GM10266 (cell line): ENCODE measurements at regions not wholly inside any gene's neighbourhood (a gene's known extent, or its start where the extent isn't known, plus 50 kb on each side); places are given as distances from the start of the nearest gene placed in this dataset.

Experiments used
- DNase-seq: peaks from one replicate; pipeline ENCODE4 v3.0.0; 2012; ENCODE audit errors: extremely low spot score
- TF ChIP-seq, protein P1 (sequence below): IDR thresholded peaks from 2 replicates; pipeline ENCODE4 v1.5.1; 2012; ENCODE audit warnings: mild to moderate bottlenecking, low read depth; ENCODE audit not compliant: control insufficient read depth, insufficient read depth; ENCODE audit errors: missing control alignments

DNA sequence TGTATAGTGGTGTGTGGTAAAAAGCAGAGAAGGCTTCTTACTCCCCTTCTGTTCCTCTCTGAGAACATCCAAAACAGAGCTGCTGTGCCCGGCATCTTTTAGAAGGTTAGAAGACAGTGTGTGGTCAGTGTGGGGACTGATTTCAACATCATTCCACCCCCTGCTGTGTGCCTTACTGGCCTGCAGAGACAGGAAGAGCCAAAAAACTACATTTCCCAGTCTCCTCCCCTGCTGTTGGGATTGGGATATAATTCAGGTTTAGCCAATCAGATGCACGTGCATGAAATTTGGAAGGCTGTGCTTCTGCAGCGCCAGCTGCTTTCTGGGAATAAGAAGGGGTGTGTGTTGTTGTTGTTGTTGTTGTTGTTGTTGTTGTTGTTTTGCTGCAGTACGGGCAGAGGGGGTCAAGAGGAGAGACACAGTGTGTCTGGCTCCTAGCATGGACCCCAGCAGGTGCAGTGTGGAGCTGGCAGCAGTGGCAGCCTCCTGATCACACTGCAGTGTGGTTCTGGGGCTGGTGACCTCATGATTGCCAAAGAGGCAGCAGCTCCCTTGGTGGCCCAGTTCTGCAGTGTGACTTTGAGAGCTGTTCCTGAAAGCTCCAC lies 74.7 kb downstream of the MRPL14 start:
- DNase-seq: no peak
- TF ChIP-seq, protein P1, sequence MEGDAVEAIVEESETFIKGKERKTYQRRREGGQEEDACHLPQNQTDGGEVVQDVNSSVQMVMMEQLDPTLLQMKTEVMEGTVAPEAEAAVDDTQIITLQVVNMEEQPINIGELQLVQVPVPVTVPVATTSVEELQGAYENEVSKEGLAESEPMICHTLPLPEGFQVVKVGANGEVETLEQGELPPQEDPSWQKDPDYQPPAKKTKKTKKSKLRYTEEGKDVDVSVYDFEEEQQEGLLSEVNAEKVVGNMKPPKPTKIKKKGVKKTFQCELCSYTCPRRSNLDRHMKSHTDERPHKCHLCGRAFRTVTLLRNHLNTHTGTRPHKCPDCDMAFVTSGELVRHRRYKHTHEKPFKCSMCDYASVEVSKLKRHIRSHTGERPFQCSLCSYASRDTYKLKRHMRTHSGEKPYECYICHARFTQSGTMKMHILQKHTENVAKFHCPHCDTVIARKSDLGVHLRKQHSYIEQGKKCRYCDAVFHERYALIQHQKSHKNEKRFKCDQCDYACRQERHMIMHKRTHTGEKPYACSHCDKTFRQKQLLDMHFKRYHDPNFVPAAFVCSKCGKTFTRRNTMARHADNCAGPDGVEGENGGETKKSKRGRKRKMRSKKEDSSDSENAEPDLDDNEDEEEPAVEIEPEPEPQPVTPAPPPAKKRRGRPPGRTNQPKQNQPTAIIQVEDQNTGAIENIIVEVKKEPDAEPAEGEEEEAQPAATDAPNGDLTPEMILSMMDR: no peak

DNA sequence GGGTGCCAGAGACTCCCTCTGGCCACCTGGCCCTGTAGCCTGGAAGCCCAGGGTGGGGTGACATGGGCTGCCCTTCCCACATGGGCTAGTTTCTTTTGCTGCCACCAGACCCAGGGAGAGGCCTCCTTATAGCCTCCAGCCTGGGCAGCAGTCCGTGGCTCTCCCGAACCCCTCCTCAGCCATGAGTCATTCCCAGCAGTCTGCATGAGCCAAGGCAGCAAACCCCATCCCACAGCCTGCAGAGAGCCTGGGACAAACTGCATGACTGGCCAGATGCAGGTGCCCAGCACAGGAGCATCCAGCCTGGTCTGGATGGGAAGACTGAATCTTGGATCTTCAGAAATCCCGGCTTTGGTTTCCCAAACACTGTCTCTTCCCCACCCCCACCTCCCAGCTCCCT lies 75.7 kb downstream of the MRPL14 start:
- no peak for DNase-seq
- TF ChIP-seq, protein P1: no peak

DNA sequence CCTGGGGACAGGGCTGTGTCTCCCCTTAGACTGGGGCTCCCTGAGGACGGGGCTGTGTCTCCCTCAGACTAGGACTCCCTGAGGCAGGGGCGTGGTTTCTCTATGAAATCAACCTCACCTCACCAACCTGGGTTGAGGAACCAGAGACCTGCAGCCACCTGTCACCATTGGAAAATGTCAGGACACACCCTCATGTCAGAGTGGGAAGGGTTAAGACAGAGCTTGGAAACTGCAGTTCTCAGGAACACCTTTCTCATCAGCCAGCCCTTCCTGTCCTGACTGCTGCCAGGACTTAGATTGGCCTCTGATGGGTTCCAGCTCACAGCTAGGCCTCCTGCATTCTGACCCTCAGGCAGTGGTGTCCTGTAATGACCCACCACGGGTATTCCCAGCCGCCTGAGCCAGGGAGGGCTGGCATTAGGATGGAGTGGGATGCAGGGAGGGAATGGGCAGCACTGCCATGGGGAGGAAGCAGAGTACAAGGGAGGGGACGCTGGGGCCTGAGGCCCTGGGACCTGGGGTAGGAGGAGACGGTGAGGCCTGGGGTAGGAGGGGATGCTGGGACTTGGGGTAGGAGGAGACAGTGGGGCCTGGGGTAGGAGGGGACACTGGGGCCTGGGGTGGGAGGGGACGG lies 76.3 kb downstream of the MRPL14 start:
- TF ChIP-seq, protein P1: no peak
- no peak for DNase-seq

DNA sequence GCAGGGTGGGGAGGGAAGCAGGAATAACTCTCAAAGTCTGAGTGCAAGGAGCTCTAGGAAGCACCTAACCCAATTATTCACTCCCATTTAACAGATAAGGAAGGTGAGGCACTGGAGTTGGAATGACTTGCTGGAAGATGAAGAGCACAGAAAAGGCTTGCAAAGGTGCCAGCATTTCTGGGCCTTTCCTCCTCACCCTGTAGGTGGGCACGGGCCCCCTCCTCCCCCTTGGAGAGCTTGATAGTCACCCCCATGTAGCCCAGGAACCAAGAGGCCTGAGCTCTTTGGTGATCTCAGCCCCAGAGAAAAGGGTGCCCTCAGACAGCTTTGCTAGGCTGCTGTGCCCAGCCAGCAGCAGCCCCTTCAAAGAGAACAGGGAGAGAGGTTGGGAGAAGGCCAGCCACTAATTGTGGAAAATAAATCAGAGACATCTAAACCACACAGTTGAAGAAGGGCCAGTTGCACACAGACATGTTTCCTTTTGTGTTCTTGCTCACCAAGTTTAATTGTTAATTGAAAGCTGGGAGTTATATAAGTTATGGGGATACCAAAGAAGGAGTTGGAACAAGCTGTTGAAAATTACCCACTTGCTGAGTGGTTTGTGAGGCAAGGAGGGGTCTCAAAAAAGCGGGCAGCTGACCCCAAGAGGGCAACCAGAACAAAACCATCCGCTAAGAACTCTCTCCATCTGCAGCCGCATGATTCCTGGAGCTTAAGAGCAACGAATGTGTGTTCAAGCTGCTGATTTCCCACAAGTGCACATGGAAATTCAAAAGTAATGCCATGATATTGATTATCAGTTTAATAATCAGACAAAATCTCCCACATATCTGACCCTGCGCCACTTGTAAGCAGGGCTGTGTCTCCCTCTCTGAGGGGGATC lies 77.0 kb downstream of the MRPL14 start:
- DNase-seq: no peak
- TF ChIP-seq, protein P1: no peak

DNA sequence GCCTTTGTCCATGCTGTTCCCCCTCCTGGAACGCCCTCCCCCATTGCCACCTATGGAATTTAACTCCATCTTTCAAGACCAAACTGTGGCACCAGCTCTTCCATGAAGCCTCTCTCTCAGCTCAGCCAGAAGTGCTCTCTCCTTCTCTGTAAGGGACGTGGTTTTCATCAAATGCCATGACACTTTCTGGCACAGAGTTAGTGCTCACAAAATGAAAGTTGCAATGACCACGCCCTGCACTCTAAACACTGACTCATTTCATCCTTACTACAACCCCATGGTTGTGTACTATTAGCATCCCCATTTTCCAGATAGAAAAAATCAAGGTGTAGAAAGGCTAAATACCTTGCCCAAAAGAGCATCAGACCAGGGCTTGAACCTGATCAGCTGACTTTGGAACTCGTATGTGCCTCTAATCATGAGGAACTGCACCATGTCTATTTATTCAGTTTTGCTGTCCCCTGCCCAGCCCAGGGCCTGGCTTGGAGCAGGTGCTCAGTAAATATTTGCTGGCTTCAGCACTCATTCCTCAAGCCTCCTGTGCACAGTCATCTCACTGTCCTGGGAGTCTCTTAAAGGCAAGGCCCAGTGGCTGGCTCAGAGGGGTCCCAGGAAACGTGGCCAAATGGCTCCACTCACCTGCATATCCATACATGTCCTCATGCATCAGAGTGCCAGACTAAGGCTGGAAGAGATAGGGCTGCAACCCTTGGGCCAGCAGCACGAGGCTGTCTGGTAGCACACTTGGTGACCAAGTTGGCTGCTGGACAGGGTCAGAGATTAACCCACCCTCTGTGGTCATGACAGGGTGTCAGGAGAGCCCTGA lies 77.9 kb downstream of the MRPL14 start:
- TF ChIP-seq, protein P1: no peak
- DNase-seq: no peak

DNA sequence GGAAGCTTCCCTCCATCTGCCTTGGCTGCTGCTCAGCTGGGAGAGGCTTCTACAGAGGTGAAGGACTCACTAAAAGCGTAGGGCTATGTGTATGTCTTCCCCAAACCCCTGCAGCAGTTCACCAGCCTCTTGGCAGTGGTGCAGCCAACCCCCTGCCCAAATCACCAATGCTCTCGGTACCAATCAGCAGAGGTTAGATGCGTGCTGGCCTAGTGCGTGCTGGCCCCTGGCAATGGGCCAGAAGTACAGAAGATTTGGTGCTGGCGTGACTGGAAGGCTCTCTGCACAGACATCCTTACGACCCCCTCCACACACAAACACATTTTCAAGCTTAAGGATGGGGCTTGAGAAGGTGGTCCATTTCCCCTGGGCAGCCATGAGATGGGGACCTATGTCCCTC lies 79.0 kb downstream of the MRPL14 start:
- TF ChIP-seq, protein P1: no peak
- DNase-seq: no peak

DNA sequence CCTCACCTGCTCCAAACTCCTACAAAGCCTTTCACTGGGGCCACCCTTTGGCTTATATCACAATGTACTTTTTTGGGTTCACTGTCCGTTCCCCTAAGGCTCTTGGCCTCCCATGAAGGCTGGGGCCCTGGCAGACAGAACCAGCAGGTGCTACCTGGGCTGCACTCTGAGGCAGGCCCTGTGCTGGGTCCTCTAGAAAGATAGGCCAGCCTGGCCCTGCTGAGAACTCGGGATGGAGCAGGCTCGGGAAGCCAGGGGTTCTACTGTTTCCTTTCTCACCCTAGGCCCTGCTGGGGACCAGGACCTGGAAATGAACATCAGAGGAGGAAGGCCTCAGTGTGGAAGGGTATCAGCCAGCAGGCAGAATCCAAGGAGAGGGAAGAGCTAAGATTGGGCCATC lies 79.5 kb downstream of the MRPL14 start:
- DNase-seq: no peak
- TF ChIP-seq, protein P1: no peak
